Vagina (tissue), 2 donors: ENCODE measurements at regions not wholly inside any gene's neighbourhood (a gene's known extent, or its start where the extent isn't known, plus 50 kb on each side); places are given as distances from the start of the nearest gene placed in this dataset.

ENCODE experiments used
- POLR2A ChIP-seq, 2 donors: fragments of 450-650 bp; IDR thresholded peaks; one replicate each; pipeline ENCODE4 v1.6.1; 2017; ENCODE audit warnings: antibody characterized with exemption in 2 of 2, mild to moderate bottlenecking in 2 of 2, moderate library complexity in 2 of 2
- POLR2AphosphoS5 ChIP-seq, 2 donors: sonication (generic); formaldehyde crosslinking; IDR thresholded peaks; one replicate each; pipeline ENCODE4 v1.9.0; 2017; ENCODE audit warnings: antibody characterized with exemption in 2 of 2, mild to moderate bottlenecking in 2 of 2, low read depth in 1 of 2; ENCODE audit not compliant: insufficient read depth in 1 of 2
- TF ChIP-seq, protein P1 (sequence below), 3 experiments: fragments of 450-650 bp in 2 of 3; fragments of 200-600 bp in 1 of 3; sonication (generic) in 1 of 3; IDR thresholded peaks; one replicate each; pipeline ENCODE4 v1.5.1; 2017 to 2019; ENCODE audit warnings: antibody characterized with exemption in 3 of 3, mild to moderate bottlenecking in 2 of 3, moderate library complexity in 2 of 3

DNA sequence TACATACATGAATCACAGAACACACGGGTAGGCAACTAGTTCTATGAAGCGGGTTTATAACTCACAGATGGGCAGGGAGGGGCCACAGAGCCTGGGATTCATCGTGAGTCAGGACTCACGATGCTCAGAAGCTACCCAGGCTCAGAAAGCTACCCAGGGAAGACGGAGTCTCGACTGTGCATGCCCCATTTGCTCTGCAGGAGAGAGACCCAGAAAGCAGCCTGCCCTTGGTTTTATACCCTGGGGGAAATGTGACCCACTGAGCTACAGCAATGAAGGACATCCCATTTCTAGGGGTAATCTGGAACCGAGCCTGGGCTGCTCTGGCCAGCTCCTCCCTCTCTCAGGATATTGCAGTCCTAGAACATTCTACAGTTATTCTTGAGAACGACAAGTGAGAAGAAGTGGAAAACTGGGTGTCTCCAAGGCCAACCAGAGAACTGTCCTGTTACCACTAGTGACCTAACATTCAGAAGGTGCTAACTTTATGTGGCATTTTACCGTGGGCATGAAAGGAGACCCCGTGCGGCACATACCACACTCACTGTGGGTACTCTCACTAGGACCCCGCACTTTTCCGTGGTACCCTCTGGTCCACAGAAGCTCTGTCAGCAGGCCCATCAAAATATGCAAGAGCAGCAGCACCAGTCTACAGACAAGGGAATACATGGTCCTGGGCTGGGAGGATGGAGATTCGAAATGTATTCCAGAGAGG is 201.9 kb upstream of the PMEPA1 start:
- TF ChIP-seq, protein P1, sequence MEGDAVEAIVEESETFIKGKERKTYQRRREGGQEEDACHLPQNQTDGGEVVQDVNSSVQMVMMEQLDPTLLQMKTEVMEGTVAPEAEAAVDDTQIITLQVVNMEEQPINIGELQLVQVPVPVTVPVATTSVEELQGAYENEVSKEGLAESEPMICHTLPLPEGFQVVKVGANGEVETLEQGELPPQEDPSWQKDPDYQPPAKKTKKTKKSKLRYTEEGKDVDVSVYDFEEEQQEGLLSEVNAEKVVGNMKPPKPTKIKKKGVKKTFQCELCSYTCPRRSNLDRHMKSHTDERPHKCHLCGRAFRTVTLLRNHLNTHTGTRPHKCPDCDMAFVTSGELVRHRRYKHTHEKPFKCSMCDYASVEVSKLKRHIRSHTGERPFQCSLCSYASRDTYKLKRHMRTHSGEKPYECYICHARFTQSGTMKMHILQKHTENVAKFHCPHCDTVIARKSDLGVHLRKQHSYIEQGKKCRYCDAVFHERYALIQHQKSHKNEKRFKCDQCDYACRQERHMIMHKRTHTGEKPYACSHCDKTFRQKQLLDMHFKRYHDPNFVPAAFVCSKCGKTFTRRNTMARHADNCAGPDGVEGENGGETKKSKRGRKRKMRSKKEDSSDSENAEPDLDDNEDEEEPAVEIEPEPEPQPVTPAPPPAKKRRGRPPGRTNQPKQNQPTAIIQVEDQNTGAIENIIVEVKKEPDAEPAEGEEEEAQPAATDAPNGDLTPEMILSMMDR (IDR thresholded peaks at IDR 0.05), result no peak
- TF ChIP-seq POLR2A (IDR thresholded peaks at IDR 0.05) (no peak), POLR2AphosphoS5 (IDR thresholded peaks at IDR 0.05; ENCODE audit: insufficient read depth in 1 of 2, low read depth in 1 of 2) (no peak)
